DND-41 (cell line): ENCODE measurements at regions not wholly inside any gene's neighbourhood (a gene's known extent, or its start where the extent isn't known, plus 50 kb on each side); places are given as distances from the start of the nearest gene placed in this dataset.

Source experiments
- ATAC-seq: fragments of 200-7000 bp; cut with Tn5 transposase; 3 replicates; pipeline ENCODE4 v1.9.1; 2021; ENCODE audit warnings: low read depth; ENCODE audit not compliant: insufficient read depth
- DNase-seq: peaks from one replicate; pipeline ENCODE4 v3.0.0-alpha.2; 2020
- H2AFZ ChIP-seq: 2 replicates; pipeline ENCODE4 v1.6.0; 2012; ENCODE audit warnings: low read depth, low read length
- H3K27ac ChIP-seq: 2 replicates; pipeline ENCODE4 v1.5.1; 2012; ENCODE audit warnings: low read length, inconsistent platforms
- H3K27me3 ChIP-seq: fragments of 200-600 bp; sonication (generic); 2 replicates; pipeline ENCODE4 v1.6.0; 2012; ENCODE audit warnings: low read length, mild to moderate bottlenecking, inconsistent platforms; ENCODE audit not compliant: insufficient read depth, poor library complexity
- H3K36me3 ChIP-seq: 2 replicates; pipeline ENCODE4 v1.5.1; 2012; ENCODE audit warnings: low read length, inconsistent platforms; ENCODE audit not compliant: insufficient read depth
- H3K4me1 ChIP-seq: 2 replicates; pipeline ENCODE4 v1.5.1; 2012; ENCODE audit warnings: mild to moderate bottlenecking, low read length; ENCODE audit not compliant: insufficient read depth
- H3K4me2 ChIP-seq: 2 replicates; pipeline ENCODE4 v1.6.0; 2012; ENCODE audit warnings: mild to moderate bottlenecking, moderate library complexity, low read length, inconsistent platforms; ENCODE audit not compliant: insufficient read depth
- H3K4me3 ChIP-seq, 2 experiments: fragments of 200-600 bp in 1 of 2; shearing (Covaris generic) in 1 of 2; 2 replicates each; pipeline ENCODE4 v1.5.1; 2012 to 2016; ENCODE audit warnings: inconsistent platforms in 2 of 2, low read length in 2 of 2, mild to moderate bottlenecking in 2 of 2, low read depth in 1 of 2, moderate library complexity in 1 of 2
- H3K79me2 ChIP-seq: 2 replicates; pipeline ENCODE4 v1.6.0; 2012; ENCODE audit warnings: low read length, inconsistent platforms; ENCODE audit not compliant: insufficient read depth
- H3K9ac ChIP-seq: 2 replicates; pipeline ENCODE4 v1.6.0; 2012; ENCODE audit warnings: low read depth, mild to moderate bottlenecking, inconsistent platforms, low read length, moderate library complexity
- H3K9me3 ChIP-seq: 2 replicates; pipeline ENCODE4 v1.5.1; 2012; ENCODE audit warnings: low read length, moderate library complexity, mild to moderate bottlenecking, inconsistent platforms; ENCODE audit not compliant: insufficient read depth, severe bottlenecking
- H4K20me1 ChIP-seq: 2 replicates; pipeline ENCODE4 v1.6.0; 2012; ENCODE audit warnings: low read length; ENCODE audit not compliant: insufficient read depth
- CTCF ChIP-seq: IDR thresholded peaks from 2 replicates; pipeline ENCODE4 v1.5.1; 2012; ENCODE audit warnings: borderline replicate concordance, low read length, moderate library complexity, mild to moderate bottlenecking; ENCODE audit not compliant: poor library complexity, severe bottlenecking; ENCODE audit errors: extremely low read depth
- EZH2 ChIP-seq: IDR thresholded peaks from 3 replicates; pipeline ENCODE4 v1.6.1; 2012; ENCODE audit warnings: borderline replicate concordance, low read depth, mild to moderate bottlenecking, moderate library complexity, low read length, inconsistent platforms; ENCODE audit not compliant: severe bottlenecking

GRCh38 chr3:148408667-148409066 is 289.0 kb upstream of the AGTR1 start:
- Histone ChIP-seq H3K9me3 (no peaks in the 10 kb centered on the region), H3K27ac (no peak overlapping the region), H3K79me2 (no peaks in the 10 kb centered on the region), H3K9ac (no peak overlapping the region), H3K36me3 (no peaks in the 10 kb centered on the region), H2AFZ (no peak overlapping the region), H4K20me1 (no peaks in the 10 kb centered on the region), H3K4me2 (no peak overlapping the region), H3K4me3 (no peak overlapping the region), H3K27me3 (no peaks in the 10 kb centered on the region), H3K4me1 (no peaks in the 10 kb centered on the region)
- TF ChIP-seq EZH2 (no peak), CTCF (no peak)
- DNase-seq (no peak), ATAC-seq (no peak)

- no peak for DNase-seq
- Histone ChIP-seq H3K4me1 (no peaks in the 10 kb centered on the region), H3K36me3 (no peaks in the 10 kb centered on the region), H4K20me1 (no peaks in the 10 kb centered on the region), H3K4me2 (no peak overlapping the region), H3K27me3 (no peaks in the 10 kb centered on the region), H3K79me2 (no peaks in the 10 kb centered on the region), H3K9ac (no peak overlapping the region), H3K9me3 (no peaks in the 10 kb centered on the region), H3K4me3 (no peak overlapping the region), H3K27ac (no peak overlapping the region), H2AFZ (no peak overlapping the region)
- TF ChIP-seq EZH2 (no peak), CTCF (no peak)
- no peak for ATAC-seq
Measured at GRCh38 chr3:148420242-148420641, 277.5 kb upstream of the AGTR1 start.

- H3K9ac ChIP-seq, result no peak overlapping the region
- no peaks in the 10 kb centered on the region for H4K20me1 ChIP-seq
- H3K27me3 ChIP-seq, result no peaks in the 10 kb centered on the region
- H3K9me3 ChIP-seq, result no peaks in the 10 kb centered on the region
- no peak overlapping the region for H3K4me2 ChIP-seq
- H3K79me2 ChIP-seq, result no peaks in the 10 kb centered on the region
- no peak overlapping the region for H3K27ac ChIP-seq
- TF ChIP-seq EZH2, result no peak
- no peaks in the 10 kb centered on the region for H3K4me1 ChIP-seq
- H3K4me3 ChIP-seq, result no peak overlapping the region
- ATAC-seq, result no peak
- no peak overlapping the region for H2AFZ ChIP-seq
- no peaks in the 10 kb centered on the region for H3K36me3 ChIP-seq
- no peak for DNase-seq
Measured at GRCh38 chr3:148428862-148429605, 268.7 kb upstream of the AGTR1 start.

- Histone ChIP-seq H3K27me3 (no peaks in the 10 kb centered on the region), H4K20me1 (no peaks in the 10 kb centered on the region), H3K4me2 (no peak overlapping the region), H3K4me1 (no peaks in the 10 kb centered on the region), H2AFZ (no peak overlapping the region), H3K4me3 (no peak overlapping the region), H3K9me3 (no peaks in the 10 kb centered on the region), H3K79me2 (no peaks in the 10 kb centered on the region), H3K9ac (no peak overlapping the region), H3K27ac (no peak overlapping the region), H3K36me3 (no peaks in the 10 kb centered on the region)
- DNase-seq, result no peak
- no peak for ATAC-seq
- TF ChIP-seq CTCF, result no peak
- TF ChIP-seq EZH2, result no peak
Measured at GRCh38 chr3:148433665-148434064, 264.0 kb upstream of the AGTR1 start.
